ENCODE measurements at regions not wholly inside any gene's neighbourhood (a gene's known extent, or its start where the extent isn't known, plus 50 kb on each side); places are given as distances from the start of the nearest gene placed in this dataset.

DNA sequence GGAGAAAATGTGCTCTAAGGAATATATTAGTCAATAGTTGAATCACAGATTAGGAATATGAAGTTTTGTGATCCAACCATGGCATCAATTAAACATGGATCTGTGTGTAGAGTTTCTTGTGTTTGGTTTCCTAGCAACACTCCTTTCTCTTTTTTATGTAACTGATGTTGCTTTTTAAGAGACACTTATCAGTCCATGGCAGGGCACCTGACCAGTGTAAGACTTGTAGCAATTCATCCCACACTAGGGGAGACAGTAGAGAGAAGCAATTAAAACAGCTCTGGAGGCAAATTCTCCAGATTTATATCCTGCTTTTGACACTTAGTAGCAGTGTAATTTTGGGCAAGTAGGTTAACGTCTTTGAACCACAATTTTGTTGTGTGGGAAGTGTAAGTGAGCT lies 1229.0 kb downstream of the PCDH9 start:
- no peak overlapping the region for H3K27ac ChIP-seq
- DNase-seq: no peak
- no peaks in the 10 kb centered on the region for H3K9me3 ChIP-seq (ENCODE audit: severe bottlenecking)
- TF ChIP-seq CTCF (IDR thresholded peaks at IDR 0.05; ENCODE audit: low read depth, low read length): no peak
- H3K36me3 ChIP-seq: no peaks in the 10 kb centered on the region
- H3K27me3 ChIP-seq (ENCODE audit: insufficient read depth, low read depth, severe bottlenecking): no peaks in the 10 kb centered on the region
- no peak overlapping the region for H3K4me3 ChIP-seq (ENCODE audit: low read depth, low read length)

GRCh38 chr13:65999411-65999810 lies 1230.7 kb downstream of the PCDH9 start:
- TF ChIP-seq CTCF (IDR thresholded peaks at IDR 0.05; ENCODE audit: low read depth, low read length): no peak
- H3K36me3 ChIP-seq: no peaks in the 10 kb centered on the region
- no peak for DNase-seq
- no peaks in the 10 kb centered on the region for H3K9me3 ChIP-seq (ENCODE audit: severe bottlenecking)
- no peaks in the 10 kb centered on the region for H3K27me3 ChIP-seq (ENCODE audit: insufficient read depth, low read depth, severe bottlenecking)
- no peak overlapping the region for H3K4me3 ChIP-seq (ENCODE audit: low read depth, low read length)
- no peak overlapping the region for H3K27ac ChIP-seq

GRCh38 chr13:65990684-65991083 lies 1239.5 kb downstream of the PCDH9 start:
- H3K27ac ChIP-seq: no peak overlapping the region
- no peaks in the 10 kb centered on the region for H3K27me3 ChIP-seq (ENCODE audit: insufficient read depth, low read depth, severe bottlenecking)
- TF ChIP-seq CTCF (IDR thresholded peaks at IDR 0.05; ENCODE audit: low read depth, low read length): no peak
- DNase-seq: no peak
- no peaks in the 10 kb centered on the region for H3K36me3 ChIP-seq
- H3K4me3 ChIP-seq (ENCODE audit: low read depth, low read length): no peak overlapping the region
- H3K9me3 ChIP-seq (ENCODE audit: severe bottlenecking): no peaks in the 10 kb centered on the region

GRCh38 chr13:65985612-65986011 lies 1244.5 kb downstream of the PCDH9 start:
- Histone ChIP-seq H3K36me3 (no peaks in the 10 kb centered on the region), H3K27me3 (ENCODE audit: insufficient read depth, low read depth, severe bottlenecking) (no peaks in the 10 kb centered on the region), H3K4me3 (ENCODE audit: low read depth, low read length) (no peak overlapping the region), H3K27ac (no peak overlapping the region), H3K9me3 (ENCODE audit: severe bottlenecking) (no peaks in the 10 kb centered on the region)
- peak; percentile 6 for DNase-seq
- no peak for TF ChIP-seq CTCF (IDR thresholded peaks at IDR 0.05; ENCODE audit: low read depth, low read length)

DNA sequence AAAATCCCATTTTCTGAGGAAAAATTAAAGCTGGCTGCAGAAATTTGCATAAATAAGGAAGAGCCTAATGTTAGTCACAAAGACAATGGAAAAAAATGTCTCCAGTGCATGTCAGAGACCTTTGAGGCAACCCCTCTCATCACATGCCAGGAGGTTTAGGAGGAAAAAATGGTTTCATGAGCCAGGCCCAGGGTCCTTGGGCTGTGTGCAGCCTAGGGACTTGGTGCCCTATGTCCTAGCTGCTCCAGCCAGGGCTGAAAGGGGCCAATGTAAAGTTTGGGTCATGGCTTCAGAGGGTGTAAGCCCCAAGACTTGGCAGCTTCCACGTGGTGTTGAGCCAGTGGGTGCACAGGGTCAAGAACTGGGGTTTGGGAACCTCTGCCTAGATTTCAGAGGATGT lies 1252.6 kb downstream of the PCDH9 start:
- H3K9me3 ChIP-seq (ENCODE audit: severe bottlenecking): no peaks in the 10 kb centered on the region
- no peak for DNase-seq
- H3K27me3 ChIP-seq (ENCODE audit: insufficient read depth, low read depth, severe bottlenecking): no peaks in the 10 kb centered on the region
- no peak for TF ChIP-seq CTCF (IDR thresholded peaks at IDR 0.05; ENCODE audit: low read depth, low read length)
- H3K36me3 ChIP-seq: no peaks in the 10 kb centered on the region
- no peak overlapping the region for H3K27ac ChIP-seq
- H3K4me3 ChIP-seq (ENCODE audit: low read depth, low read length): no peak overlapping the region

GRCh38 chr13:65971541-65971940 lies 1258.6 kb downstream of the PCDH9 start:
- H3K9me3 ChIP-seq (ENCODE audit: severe bottlenecking): no peaks in the 10 kb centered on the region
- no peak for DNase-seq
- TF ChIP-seq CTCF (IDR thresholded peaks at IDR 0.05; ENCODE audit: low read depth, low read length): no peak
- H3K27ac ChIP-seq: no peak overlapping the region
- no peaks in the 10 kb centered on the region for H3K27me3 ChIP-seq (ENCODE audit: insufficient read depth, low read depth, severe bottlenecking)
- no peak overlapping the region for H3K4me3 ChIP-seq (ENCODE audit: low read depth, low read length)
- H3K36me3 ChIP-seq: no peaks in the 10 kb centered on the region
